HG02884 (cell line): ENCODE measurements at regions not wholly inside any gene's neighbourhood (a gene's known extent, or its start where the extent isn't known, plus 50 kb on each side); places are given as distances from the start of the nearest gene placed in this dataset.
"Not testable (repeated sequence)": the region's sequence is repeated elsewhere in the genome, so short reads cannot be mapped to it uniquely, and the experiment has no call there.

Source experiments
- ATAC-seq: cut with Tn5 transposase; IDR thresholded peaks from one replicate; pipeline ENCODE4 v1.9.1; 2021; ENCODE audit warnings: mild to moderate bottlenecking, moderate library complexity; ENCODE audit not compliant: unreplicated experiment

DNA sequence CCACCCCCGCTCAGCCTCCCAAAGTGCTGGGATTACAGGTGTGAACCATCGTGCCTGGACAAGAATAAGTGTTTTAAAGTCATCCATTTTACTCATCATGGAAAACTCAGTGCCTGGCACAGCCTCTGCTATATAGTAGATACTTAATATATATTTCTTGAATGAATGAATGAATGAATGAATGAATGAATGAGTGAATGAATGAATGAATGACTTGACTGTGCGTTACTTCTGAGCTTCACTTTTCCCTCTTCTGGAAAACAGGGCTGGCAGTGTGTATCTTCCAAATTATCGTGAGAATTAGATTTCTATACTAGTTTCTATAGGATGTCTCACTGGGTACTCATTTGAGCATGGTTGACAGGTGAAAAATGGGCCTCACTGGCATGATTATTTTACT, 307.3 kb upstream of the ERCC4 start:
- ATAC-seq: no peak

DNA sequence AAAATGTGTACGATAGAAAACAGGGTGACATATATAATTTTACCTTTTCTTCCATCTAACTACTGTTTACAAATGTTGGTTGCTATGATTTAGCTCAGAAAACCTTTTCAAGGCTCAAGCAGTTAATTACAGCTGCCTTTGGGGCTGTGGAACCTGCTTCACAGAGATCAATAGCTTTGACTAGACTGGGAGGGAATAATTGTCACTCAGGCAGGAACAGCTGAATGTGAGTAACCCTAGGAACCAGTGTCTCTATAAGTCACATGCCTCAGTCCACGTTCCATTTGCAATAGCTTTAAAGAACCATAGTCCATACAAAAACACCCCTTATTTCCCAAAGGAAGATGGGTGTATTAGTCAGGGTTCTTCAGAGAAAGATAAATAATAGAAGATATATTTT, 306.8 kb upstream of the ERCC4 start:
- no peak for ATAC-seq

DNA sequence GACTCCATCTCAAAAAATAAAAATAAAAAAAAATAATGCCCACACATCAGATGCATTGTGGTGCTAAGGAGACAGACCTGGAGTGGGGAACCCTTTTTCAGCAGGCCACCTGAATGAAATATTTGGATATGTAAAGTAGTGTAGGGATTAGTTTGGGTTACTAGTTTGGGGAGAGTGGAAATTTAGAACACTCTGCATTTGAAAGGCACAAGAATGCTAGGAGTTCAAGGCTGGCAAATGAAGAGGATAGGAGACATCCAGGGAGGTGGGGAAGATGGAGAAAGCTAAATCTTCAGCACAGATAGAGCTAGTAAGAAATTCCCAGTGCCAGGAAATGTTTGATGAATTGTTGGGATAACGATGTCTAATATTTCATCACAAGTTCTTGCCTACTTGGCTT, 298.3 kb upstream of the ERCC4 start:
- ATAC-seq: no peak

DNA sequence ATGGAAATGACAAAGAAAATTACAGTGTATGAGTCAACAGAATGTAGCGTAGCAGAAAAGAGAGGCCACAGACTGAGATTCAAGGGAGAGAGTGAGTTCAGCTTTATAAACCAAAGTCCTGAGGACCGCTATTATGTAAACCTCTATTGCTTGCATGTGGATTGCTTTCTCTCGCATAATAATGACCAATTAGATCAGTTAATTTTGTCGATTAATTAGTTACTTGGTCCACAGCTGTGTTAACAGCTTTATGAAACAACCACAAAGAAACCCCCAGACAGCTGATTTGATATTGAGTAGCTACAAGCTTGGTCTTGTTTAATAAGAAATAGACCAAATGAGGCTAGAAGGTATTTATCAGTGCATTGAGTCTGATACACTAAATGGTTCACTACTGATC, 291.8 kb upstream of the ERCC4 start:
- no peak for ATAC-seq

DNA sequence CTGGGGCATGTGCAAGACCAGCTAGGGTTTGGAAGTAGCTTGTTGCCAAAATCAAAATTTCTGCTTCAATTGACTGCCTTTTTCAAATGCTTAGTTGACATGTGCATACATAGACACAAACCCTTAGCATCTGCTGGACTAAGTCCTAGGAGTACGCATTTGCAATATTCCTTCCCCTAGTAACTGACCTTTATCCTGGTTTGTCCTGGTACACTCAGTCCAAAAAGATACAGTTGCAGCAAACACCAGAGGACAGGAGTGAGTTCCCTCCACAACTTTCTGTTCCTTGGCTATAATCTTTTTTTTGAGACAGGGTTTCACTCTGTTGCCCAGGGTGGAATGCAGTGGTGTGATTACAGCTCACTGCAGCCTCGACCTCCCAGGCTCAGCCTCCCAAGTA, 290.2 kb upstream of the ERCC4 start:
- ATAC-seq: no peak

DNA sequence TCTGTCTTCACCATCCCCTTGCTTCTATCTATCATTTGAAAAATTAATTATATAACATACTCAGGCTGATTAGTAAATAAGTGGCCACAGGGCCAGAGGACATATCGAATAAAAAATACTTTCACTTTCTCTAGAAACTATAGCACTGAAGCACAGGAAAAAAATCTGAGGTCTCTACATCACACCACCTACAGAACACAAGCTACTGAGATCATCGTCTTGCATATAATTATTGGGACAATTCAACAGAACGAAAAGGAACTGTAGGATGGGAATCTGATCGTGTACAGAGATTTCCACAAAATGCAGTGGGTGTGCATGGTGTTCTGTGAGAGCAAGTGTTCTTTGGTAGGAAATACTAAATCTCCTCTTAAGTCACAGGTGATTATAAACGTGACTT, 289.6 kb upstream of the ERCC4 start:
- no peak for ATAC-seq

DNA sequence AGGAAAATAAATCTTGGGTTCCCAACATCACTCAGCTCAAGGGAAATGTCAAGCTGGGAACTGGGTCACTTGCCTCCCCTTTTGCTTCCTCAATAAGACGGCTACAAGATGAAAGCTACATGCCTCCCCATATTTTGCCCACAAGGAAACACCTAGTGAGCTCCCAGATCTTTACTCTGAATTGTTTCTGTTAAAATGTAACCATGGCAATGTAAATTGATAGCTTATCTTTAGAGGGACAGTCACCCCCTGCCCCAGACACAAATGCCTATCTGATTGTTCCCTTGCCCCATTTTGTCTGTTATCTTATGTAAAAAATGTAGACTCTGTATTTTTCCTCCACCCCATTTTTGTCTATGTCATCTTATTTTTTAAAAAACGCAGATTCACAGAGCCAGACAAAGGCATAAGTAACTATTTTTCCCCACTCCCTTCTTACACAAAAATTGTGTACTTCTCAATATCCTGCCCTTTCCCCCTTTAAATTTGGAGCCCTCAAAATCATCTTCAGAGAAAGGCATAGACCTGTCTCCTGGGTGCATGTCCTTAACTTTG, 288.7 kb upstream of the ERCC4 start:
- ATAC-seq: no peak

DNA sequence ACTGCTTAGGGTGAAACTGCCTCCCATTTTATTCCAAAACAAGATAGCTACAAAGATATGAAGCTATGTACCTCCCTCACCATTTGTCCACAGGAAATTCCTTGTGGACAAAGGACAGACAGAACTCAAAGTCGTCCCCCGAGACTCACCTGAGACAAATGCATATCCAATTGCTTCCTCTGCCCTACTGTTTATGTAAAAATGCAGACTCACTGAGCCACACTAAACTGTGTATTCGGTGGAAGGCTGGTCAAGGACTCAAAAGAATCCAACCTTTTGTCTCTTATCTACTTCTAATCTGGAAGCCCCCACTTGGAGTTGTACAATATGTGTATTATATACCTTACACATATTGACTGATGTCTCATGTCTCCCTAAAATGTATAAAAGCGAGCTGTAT, 288.0 kb upstream of the ERCC4 start:
- ATAC-seq: no peak

DNA sequence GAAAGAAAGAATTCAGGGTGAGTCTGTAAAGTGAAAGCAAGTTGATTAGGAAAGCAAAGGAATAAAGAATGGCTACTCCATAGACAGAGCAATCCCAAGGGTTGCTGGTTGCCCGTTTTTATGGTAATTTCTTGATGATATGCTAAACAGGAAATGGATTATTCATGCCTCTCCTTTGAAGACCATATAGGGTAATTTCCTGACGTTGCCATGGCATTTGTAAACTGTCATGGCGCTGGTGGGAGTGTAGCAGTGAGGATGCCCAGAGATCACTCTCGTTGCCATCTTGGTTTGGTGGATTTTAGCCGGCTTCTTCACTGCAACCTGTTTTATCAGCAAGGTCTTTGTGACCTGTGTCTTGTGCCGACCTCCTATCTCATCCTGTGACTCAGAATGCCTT, 287.4 kb upstream of the ERCC4 start:
- ATAC-seq: not testable (repeated sequence)

DNA sequence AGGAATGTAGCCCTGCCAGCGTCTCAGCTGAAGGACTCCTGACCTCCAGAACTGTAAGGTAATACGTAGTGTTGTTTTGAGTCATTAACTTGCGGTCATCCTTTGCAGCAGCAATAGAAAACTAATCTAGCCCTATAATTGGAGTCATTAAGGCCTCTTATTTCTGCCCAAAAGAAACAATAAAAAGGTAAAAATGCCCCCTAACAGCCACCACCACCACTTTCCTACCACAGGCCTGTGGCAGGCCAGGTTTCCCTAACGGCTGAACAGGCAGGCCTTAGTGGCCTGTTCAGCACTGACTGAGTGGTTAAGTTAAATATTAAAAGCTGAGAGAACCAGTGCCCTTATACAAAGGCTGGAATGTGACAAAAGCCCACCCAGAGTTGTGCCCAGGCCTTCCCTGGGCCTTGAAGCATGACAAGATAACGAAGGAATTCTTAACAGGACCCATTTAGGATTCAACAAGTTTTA, 286.5 kb upstream of the ERCC4 start:
- ATAC-seq: no peak

DNA sequence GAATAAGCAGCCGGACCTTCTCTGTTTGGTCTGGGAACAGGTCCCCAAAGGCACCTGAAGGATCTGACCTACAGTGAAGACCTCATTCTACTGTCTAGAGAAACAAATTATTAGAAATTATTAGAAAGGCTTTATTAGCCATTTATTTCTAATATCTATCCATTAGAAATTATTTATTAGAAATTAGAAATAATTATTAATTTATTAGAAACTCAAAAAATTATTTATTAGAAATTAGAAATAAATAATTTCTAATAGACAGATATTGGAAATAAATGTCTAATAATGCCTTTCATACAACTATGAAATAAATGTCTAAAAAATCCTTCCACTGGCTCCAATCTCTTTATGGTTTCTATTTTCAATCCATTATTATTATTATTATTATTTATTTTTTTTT, 285.7 kb upstream of the ERCC4 start:
- ATAC-seq: no peak

DNA sequence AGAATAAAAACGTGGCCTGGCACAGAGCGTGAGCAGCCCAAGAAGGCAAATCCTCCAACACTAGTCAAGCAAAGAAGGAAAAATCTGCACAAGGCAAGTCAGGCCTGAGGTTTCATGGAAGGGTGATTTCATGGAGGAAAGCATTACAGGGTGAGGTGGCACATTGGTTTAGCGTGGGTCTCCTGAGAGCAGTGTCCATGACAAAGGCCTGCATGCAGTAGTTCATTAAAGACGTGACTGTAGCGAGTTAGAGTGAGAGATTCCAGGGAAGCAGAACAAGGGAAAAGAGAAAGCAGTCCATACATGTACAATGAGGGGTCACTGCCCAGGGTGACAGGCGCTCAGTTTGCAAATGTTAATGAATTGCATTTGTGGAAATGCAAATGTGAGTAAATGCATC, 285.0 kb upstream of the ERCC4 start:
- ATAC-seq: no peak

DNA sequence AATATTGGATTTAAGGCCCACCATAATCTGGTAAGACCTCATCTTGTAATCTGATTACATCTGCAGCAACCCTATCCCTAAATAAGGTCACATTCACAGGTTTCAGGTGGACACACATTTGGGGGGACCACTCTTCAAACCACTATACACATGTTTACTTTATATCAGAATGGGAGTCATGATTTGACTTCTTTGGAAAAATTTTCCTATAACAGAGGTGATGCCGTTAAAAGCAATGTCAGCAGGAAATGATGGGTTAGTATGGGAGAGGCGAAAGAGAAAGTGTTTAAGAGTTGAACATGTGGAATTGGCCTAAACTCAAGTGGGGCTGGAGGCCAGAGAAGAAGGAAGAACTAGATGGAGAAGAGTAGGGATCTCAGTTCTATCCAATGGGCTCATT, 281.7 kb upstream of the ERCC4 start:
- ATAC-seq: no peak

DNA sequence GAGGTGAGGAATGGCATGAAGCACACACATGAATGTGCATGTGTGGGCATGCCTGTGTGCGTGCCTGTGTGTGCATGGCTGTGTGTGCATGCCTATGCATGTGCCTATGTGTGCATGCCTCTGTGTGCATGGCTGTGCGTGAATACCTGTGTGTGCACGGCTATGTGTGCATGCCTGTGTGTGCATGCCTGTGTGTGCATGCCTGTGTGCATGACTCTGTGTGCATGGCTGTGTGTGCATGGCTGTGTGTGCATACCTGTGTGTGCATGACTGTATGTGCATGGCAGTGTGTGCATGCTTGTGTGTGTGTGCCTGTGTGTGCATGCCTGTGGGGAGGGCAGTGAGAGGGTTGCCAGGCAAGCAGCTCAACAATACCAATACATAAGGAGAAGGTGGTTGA, 276.5 kb upstream of the ERCC4 start:
- ATAC-seq: no peak

DNA sequence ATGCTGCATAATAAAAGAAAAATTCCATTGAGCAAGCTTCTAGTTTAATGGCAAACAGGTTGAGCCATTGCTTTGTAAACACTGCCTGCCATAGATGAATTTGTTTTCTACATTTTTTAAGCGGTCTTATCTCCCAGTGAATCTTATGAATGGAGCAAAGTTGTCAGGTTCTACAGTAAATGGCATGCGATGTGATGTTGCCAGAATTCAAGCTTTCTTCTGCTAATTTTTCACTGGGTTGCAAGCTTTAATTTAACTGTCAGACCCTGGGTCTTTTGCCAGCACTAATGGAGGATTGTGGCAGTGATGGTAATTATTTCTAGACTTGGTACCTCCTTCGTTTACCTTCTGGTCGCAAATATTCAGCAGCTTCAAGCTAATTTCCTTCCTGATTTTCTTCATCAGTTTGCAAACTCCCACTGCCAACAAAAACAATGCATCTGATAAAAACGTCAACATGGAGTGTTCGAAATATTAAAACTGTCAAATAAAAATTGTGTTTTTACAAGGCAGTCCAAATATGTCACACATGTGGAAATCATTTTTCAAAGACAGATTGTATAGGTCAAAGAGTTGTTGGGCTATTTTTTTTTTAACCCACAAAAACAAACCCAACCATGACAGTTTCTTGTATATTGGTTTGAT, 274.2 kb upstream of the ERCC4 start:
- no peak for ATAC-seq

DNA sequence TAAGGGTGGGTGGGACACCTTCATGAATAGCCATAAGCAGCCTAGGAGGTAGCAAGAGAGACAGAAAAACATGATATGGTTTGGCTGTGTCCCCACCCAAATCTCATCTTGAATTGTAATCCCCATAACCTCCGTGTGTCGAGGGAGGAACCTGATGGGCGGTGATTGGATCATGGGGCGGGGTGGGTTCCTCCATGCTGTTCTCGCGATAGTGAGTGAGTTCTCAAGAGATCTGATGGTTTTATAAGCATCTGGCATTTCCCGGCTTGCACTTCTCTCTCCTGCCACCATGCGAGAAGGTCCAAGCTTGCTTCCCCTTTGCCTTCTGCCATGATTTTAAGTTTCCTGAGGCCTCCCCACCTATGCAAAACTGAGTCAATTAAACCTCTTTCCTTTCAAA, 259.1 kb upstream of the ERCC4 start:
- no peak for ATAC-seq

DNA sequence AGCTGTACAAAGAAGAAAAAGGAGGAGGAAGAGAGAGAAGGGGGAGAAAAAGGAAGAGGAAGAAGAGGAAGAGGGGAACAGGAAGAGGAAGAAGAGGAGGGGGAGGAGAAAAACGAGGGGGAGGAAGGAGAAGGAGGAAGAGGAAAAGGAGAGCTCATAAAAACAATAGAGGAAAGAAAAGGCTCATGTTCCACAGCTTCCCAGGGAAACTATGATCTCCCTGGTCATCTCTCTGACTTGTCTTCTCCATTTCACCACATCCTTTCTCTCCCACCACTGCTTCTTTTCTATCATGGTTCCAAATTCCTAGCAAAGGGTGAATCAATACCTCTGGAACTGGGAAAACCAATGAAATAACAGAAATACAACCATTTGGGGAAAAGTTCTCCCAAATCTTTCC, 254.1 kb upstream of the ERCC4 start:
- no peak for ATAC-seq

DNA sequence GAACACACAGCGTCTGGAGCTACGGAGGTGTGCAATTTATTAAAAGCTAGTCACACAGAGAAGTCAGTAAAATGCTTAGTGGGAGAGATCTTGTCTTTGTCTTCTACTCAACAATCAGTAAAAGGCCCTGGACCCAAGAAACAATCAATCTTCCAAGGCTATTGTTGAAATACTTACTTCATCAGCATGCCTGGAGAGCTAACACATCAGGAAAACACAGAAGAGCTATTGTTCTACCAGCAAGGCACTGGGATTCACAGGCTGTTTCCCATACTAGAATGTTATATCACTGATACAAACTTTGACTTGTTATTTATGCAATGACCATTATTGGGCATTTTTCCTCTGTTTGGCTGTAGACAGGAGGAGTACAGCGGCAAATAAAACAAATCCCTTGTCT, 247.8 kb upstream of the ERCC4 start:
- ATAC-seq: no peak

DNA sequence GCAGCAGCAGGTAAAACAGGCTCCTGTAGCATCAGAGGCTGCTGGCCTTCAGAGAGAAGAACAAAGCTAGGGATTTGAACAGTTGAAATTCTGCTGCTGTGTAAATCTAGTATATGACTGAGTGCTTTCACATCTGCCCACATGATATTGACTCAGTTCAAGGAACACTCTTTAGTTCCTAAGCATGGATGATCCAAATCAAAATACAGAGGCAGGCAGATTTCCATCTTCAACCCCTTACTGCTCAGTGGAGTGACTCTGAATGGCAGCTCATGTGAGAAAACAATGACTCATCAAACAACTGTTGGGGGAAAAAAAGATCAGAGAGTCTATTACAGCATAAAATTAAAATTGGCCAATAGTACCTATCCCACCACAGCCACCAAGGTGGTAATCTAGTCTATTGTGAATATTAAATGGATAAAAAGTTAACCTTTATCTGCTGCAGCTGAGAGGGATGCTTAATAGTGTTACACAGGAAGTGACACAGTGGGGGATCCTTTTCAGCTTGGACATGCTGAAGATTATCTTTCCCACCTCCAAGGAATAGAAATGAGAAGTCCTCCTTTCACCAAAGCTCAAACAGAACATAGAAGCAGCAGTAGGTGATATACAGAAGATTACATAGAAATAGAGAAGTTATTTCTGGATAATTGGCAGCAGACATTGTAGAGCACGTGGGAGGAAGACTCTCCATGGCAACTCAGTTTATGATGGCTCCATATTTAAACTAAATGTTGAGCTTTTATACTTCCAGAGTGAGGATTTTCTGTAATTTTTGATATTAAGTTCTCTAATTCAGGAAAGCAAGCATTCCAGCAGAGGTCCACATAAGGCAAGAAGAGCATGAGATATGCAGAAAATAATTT, 239.7 kb upstream of the ERCC4 start:
- no peak for ATAC-seq

DNA sequence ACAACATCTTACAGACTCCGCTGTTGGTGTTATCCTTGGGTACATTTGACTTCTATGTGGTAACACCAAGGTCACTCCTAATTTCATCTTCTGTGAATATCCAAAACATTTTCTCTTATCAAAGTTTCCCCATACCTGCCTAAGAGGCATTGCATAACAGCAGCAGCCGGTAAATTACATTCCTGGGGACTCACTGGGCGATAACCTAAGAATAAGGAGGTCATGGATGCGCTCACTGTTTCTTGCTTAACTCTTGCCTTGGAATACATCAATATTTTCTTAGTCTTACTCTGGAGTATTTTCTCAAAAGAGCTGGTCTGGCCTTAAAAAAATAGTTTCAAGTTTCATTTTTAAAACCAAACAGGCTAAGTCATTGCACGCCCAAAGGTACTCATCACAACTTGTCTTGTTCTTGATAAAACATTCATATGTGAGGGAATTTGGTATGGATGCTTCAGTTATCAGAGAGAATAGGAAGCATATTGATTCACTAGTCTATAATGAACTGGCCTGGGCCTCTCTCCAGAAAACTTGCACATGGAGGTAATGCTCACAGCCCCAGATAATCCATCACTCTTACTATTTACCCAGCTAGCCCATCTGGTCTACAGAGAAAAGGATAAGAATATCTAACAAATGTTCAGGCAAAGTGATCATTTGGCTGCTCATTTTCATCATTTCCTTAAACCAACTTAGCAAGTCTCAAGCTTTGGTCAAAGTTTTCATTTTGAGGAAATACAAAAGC, 235.0 kb upstream of the ERCC4 start:
- ATAC-seq: no peak

DNA sequence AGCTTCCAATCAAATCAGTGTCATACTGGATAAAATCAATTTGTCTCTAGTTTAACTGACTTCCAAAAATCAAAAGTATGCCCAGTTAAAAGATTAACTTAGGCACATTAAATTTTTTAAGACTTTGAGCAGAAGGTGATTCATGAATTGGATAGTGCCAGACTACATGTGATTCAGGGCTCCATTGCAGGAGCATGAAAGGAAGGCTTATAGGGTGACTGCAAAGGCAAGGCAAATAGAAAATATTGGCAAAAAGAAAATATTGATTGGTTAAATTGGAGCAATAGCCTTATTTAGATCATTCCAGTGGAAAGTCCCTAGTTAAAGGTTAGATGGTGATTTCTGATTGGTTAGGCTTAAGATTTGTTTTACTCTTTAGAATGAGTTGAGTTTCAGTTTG, 223.9 kb upstream of the ERCC4 start:
- no peak for ATAC-seq

DNA sequence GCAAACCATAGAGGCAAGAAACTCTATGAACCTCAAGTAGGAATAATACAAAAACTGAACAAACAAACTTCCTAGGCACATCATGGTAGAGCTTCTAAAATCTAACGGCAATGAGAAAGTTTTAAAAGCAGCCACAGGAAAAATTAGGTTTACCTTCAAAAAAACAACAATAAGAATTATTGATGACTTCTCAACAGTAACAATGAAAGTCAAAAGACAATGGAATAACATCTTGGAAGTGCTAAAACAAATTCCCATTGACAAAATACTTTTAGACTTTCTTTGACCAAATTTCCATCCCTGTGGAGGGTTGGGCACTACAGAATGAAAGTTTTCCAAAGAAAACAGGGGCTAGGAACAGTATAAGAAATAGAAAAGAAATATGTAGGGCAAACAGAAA, 222.9 kb upstream of the ERCC4 start:
- no peak for ATAC-seq
